GM12878 (cell line): ENCODE measurements at regions not wholly inside any gene's neighbourhood (a gene's known extent, or its start where the extent isn't known, plus 50 kb on each side); places are given as distances from the start of the nearest gene placed in this dataset.

Experiments used
- ASH2L ChIP-seq: fragments of 300-600, 200-600 bp; sonication (generic); IDR thresholded peaks from 2 replicates; pipeline ENCODE4 v1.6.1; 2017; ENCODE audit warnings: low read depth, mild to moderate bottlenecking, borderline replicate concordance
- ATF7 ChIP-seq: fragments of 450-650 bp; IDR thresholded peaks from 2 replicates; pipeline ENCODE4 v1.6.1; 2016; ENCODE audit warnings: low read depth, mild to moderate bottlenecking
- HCFC1 ChIP-seq: fragments of 150-350 bp; IDR thresholded peaks from 2 replicates; pipeline ENCODE4 v1.6.1; 2014; ENCODE audit warnings: low read length
- PML ChIP-seq: IDR thresholded peaks from 2 replicates; pipeline ENCODE4 v1.6.1; 2012; ENCODE audit warnings: low read length, inconsistent platforms
- POLR2A ChIP-seq: IDR thresholded peaks from 2 replicates; pipeline ENCODE4 v1.6.1; 2011; ENCODE audit warnings: low read depth, mild to moderate bottlenecking, low read length
- SMC3 ChIP-seq: IDR thresholded peaks from 2 replicates; pipeline ENCODE4 v1.6.1; 2011; ENCODE audit warnings: low read length, improper control_type of control experiment, borderline replicate concordance
- ZNF24 ChIP-seq: fragments of 450-650 bp; IDR thresholded peaks from 2 replicates; pipeline ENCODE4 v1.6.1; 2017; ENCODE audit warnings: antibody characterized with exemption, mild to moderate bottlenecking
- TF ChIP-seq, protein P1 (sequence below): IDR thresholded peaks from 2 replicates; pipeline ENCODE4 v1.6.1; 2012; ENCODE audit warnings: improper control_type of control experiment, low read depth, low read length; ENCODE audit not compliant: insufficient replicate concordance
- TF ChIP-seq, protein P2 (sequence below): IDR thresholded peaks from 2 replicates; pipeline ENCODE4 v1.6.1; 2012; ENCODE audit warnings: low read depth, low read length, improper control_type of control experiment

DNA sequence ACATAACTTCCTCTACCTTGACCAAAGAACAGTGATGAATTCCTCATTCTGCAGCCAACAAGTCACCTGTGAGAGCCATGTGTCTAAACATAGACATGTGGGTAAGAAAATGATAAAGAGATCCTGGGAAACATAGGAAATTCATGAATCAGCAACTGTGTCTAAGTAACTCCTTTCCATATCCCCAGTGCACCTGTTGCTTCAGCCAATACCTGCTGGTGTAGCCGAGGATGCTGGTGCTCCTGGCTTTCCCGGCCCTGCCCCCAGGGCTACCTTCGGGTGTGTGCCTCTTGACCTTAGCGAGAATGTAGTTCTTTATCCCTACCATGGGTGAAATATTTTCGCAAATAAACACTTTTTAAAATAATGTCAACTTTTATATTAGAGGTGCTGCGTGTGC lies 114.1 kb downstream of the OR13A1 start:
- TF ChIP-seq POLR2A (no peak), PML (no peak), ASH2L (no peak), ZNF24 (no peak), SMC3 (no peak), ATF7 (no peak), HCFC1 (no peak)
- TF ChIP-seq, protein P1, sequence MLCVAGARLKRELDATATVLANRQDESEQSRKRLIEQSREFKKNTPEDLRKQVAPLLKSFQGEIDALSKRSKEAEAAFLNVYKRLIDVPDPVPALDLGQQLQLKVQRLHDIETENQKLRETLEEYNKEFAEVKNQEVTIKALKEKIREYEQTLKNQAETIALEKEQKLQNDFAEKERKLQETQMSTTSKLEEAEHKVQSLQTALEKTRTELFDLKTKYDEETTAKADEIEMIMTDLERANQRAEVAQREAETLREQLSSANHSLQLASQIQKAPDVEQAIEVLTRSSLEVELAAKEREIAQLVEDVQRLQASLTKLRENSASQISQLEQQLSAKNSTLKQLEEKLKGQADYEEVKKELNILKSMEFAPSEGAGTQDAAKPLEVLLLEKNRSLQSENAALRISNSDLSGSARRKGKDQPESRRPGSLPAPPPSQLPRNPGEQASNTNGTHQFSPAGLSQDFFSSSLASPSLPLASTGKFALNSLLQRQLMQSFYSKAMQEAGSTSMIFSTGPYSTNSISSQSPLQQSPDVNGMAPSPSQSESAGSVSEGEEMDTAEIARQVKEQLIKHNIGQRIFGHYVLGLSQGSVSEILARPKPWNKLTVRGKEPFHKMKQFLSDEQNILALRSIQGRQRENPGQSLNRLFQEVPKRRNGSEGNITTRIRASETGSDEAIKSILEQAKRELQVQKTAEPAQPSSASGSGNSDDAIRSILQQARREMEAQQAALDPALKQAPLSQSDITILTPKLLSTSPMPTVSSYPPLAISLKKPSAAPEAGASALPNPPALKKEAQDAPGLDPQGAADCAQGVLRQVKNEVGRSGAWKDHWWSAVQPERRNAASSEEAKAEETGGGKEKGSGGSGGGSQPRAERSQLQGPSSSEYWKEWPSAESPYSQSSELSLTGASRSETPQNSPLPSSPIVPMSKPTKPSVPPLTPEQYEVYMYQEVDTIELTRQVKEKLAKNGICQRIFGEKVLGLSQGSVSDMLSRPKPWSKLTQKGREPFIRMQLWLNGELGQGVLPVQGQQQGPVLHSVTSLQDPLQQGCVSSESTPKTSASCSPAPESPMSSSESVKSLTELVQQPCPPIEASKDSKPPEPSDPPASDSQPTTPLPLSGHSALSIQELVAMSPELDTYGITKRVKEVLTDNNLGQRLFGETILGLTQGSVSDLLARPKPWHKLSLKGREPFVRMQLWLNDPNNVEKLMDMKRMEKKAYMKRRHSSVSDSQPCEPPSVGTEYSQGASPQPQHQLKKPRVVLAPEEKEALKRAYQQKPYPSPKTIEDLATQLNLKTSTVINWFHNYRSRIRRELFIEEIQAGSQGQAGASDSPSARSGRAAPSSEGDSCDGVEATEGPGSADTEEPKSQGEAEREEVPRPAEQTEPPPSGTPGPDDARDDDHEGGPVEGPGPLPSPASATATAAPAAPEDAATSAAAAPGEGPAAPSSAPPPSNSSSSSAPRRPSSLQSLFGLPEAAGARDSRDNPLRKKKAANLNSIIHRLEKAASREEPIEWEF = no peak
- TF ChIP-seq, protein P2, sequence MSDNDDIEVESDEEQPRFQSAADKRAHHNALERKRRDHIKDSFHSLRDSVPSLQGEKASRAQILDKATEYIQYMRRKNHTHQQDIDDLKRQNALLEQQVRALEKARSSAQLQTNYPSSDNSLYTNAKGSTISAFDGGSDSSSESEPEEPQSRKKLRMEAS = no peak
